ENCODE measurements at regions not wholly inside any gene's neighbourhood (a gene's known extent, or its start where the extent isn't known, plus 50 kb on each side); places are given as distances from the start of the nearest gene placed in this dataset.

DNA sequence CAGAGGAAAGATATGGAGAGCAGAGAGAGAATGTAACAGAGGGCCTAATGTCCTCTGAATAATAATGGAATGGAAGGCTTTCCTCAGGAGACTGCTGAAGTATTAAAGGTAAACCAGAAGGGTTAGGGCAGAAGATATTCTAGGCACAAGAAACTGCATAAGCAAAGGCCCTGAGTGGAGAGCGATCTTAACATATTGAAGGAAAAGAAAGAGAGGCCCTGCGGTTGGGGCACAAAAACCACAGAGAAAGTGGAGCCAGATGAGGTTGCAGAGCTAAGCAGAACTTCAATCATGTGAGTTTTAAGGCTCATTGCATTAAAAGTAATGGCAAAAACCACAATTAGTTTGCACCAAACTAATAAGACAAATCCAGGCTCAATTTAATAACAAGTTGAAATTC lies 115.8 kb upstream of the VSTM2A start:
- no peak for TF ChIP-seq POLR2AphosphoS5 (IDR thresholded peaks at IDR 0.05; ENCODE audit: low read depth, low read length)
- no peak for TF ChIP-seq FOXP2 (optimal IDR thresholded peaks at IDR 0.05; ENCODE audit: borderline replicate concordance, extremely low read depth, extremely low read length, insufficient read depth)
- TF ChIP-seq SIN3A (IDR thresholded peaks at IDR 0.05; ENCODE audit: borderline replicate concordance, insufficient read depth, low read length): no peak
- TF ChIP-seq, protein P1, sequence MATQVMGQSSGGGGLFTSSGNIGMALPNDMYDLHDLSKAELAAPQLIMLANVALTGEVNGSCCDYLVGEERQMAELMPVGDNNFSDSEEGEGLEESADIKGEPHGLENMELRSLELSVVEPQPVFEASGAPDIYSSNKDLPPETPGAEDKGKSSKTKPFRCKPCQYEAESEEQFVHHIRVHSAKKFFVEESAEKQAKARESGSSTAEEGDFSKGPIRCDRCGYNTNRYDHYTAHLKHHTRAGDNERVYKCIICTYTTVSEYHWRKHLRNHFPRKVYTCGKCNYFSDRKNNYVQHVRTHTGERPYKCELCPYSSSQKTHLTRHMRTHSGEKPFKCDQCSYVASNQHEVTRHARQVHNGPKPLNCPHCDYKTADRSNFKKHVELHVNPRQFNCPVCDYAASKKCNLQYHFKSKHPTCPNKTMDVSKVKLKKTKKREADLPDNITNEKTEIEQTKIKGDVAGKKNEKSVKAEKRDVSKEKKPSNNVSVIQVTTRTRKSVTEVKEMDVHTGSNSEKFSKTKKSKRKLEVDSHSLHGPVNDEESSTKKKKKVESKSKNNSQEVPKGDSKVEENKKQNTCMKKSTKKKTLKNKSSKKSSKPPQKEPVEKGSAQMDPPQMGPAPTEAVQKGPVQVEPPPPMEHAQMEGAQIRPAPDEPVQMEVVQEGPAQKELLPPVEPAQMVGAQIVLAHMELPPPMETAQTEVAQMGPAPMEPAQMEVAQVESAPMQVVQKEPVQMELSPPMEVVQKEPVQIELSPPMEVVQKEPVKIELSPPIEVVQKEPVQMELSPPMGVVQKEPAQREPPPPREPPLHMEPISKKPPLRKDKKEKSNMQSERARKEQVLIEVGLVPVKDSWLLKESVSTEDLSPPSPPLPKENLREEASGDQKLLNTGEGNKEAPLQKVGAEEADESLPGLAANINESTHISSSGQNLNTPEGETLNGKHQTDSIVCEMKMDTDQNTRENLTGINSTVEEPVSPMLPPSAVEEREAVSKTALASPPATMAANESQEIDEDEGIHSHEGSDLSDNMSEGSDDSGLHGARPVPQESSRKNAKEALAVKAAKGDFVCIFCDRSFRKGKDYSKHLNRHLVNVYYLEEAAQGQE (IDR thresholded peaks at IDR 0.05; ENCODE audit: insufficient read depth in 1 of 2, low read depth in 2 of 2, low read length in 2 of 2): no peak
- TF ChIP-seq TAF1 (IDR thresholded peaks at IDR 0.05; ENCODE audit: borderline replicate concordance, insufficient read depth, low read length): no peak

DNA sequence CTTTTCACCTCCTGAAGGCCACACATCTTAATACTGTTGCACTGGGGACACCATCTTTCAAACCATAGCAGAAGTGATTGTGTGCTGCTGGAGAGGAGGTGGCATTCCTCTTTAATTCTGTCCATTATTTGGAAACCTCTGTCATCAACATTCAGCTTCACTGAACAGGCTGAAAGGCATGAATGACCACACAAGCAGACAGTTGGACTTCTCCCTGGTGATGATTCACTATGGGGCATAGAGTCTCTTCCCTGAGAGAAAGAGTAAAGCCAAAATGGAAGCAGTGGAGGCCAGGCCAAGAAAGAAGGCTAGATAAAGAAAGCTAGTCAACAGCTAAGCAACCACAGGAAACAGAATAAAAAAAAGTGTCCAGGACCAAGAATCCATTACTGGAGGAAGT lies 113.1 kb upstream of the VSTM2A start:
- no peak for TF ChIP-seq FOXP2 (optimal IDR thresholded peaks at IDR 0.05; ENCODE audit: borderline replicate concordance, extremely low read depth, extremely low read length, insufficient read depth)
- TF ChIP-seq SIN3A (IDR thresholded peaks at IDR 0.05; ENCODE audit: borderline replicate concordance, insufficient read depth, low read length): no peak
- TF ChIP-seq TAF1 (IDR thresholded peaks at IDR 0.05; ENCODE audit: borderline replicate concordance, insufficient read depth, low read length): no peak
- TF ChIP-seq POLR2AphosphoS5 (IDR thresholded peaks at IDR 0.05; ENCODE audit: low read depth, low read length): no peak
- TF ChIP-seq, protein P1 (IDR thresholded peaks at IDR 0.05; ENCODE audit: insufficient read depth in 1 of 2, low read depth in 2 of 2, low read length in 2 of 2): no peak

DNA sequence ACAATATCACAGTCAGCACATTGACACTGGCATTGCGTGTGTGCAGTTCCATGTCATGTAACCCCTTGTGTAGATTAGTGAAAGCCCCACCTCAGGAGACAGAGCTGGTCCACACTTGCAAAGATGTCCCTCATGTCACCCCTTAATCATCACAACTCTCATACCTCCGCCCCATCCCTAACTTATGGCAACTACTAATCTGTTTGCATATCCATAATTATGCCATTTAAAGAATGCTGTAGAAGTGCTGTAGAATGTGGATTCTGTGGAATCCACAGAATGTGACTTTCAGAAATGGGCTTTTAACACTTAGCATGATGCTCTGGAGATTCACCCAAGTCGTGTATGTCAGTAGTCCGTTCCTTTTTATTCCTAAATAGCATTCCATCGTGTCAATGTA lies 102.8 kb upstream of the VSTM2A start:
- TF ChIP-seq POLR2AphosphoS5 (IDR thresholded peaks at IDR 0.05; ENCODE audit: low read depth, low read length) (no peak), FOXP2 (optimal IDR thresholded peaks at IDR 0.05; ENCODE audit: borderline replicate concordance, extremely low read depth, extremely low read length, insufficient read depth) (no peak), SIN3A (IDR thresholded peaks at IDR 0.05; ENCODE audit: borderline replicate concordance, insufficient read depth, low read length) (no peak), TAF1 (IDR thresholded peaks at IDR 0.05; ENCODE audit: borderline replicate concordance, insufficient read depth, low read length) (no peak)
- TF ChIP-seq, protein P1 (IDR thresholded peaks at IDR 0.05; ENCODE audit: insufficient read depth in 1 of 2, low read depth in 2 of 2, low read length in 2 of 2): no peak

DNA sequence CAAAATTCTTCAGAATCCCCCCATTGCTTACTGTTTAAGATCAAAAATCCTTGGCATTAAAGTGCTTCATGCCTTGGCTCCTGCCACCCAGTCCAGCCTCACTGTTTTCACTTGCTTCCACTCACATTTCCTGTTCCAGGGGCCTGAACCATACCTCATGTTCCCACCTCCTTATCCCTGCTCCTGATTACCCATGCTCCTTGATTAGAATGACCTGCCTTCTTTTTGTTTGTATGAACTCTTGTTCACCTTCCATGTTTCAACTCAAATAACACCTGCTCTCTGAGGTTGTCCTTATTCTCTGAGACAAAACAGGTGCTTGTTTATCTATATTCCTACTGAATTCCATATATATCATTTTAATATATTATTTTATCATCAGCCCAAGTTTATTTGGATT lies 77.1 kb upstream of the VSTM2A start:
- TF ChIP-seq, protein P1 (IDR thresholded peaks at IDR 0.05; ENCODE audit: insufficient read depth in 1 of 2, low read depth in 2 of 2, low read length in 2 of 2): no peak
- no peak for TF ChIP-seq FOXP2 (optimal IDR thresholded peaks at IDR 0.05; ENCODE audit: borderline replicate concordance, extremely low read depth, extremely low read length, insufficient read depth)
- TF ChIP-seq TAF1 (IDR thresholded peaks at IDR 0.05; ENCODE audit: borderline replicate concordance, insufficient read depth, low read length): no peak
- no peak for TF ChIP-seq SIN3A (IDR thresholded peaks at IDR 0.05; ENCODE audit: borderline replicate concordance, insufficient read depth, low read length)
- no peak for TF ChIP-seq POLR2AphosphoS5 (IDR thresholded peaks at IDR 0.05; ENCODE audit: low read depth, low read length)

DNA sequence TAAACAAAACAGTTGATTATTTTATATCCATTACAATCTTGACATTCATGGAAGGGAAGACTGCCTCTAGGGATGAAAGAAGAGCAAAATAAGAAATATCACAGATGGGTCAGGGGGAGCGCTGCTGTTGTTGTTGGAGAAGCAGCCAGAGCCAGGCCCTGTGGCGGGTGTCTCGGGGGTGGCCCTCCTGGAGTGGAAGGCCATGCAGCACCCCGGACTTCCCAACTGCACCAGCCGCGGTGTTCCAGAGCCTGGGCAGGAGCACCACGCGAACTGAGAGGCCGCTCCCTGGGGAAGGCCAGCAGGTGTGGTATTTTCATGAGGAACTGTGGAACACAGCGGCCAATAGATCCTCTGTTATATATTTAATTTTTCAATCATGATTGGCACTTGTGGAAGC lies 72.4 kb upstream of the VSTM2A start:
- TF ChIP-seq, protein P1 (IDR thresholded peaks at IDR 0.05; ENCODE audit: insufficient read depth in 1 of 2, low read depth in 2 of 2, low read length in 2 of 2): no peak
- no peak for TF ChIP-seq POLR2AphosphoS5 (IDR thresholded peaks at IDR 0.05; ENCODE audit: low read depth, low read length)
- TF ChIP-seq TAF1 (IDR thresholded peaks at IDR 0.05; ENCODE audit: borderline replicate concordance, insufficient read depth, low read length): no peak
- TF ChIP-seq SIN3A (IDR thresholded peaks at IDR 0.05; ENCODE audit: borderline replicate concordance, insufficient read depth, low read length): no peak
- TF ChIP-seq FOXP2 (optimal IDR thresholded peaks at IDR 0.05; ENCODE audit: borderline replicate concordance, extremely low read depth, extremely low read length, insufficient read depth): no peak

Data from PFSK-1 (cell line).